Trophoblast cell (in vitro differentiated cells and primary cell): ENCODE measurements at regions not wholly inside any gene's neighbourhood (a gene's known extent, or its start where the extent isn't known, plus 50 kb on each side); places are given as distances from the start of the nearest gene placed in this dataset.
A peak's percentile ranks its signal among the peaks of the same experiment; 100 is the strongest.

Experiments
- DNase-seq, 2 donors: peaks; one replicate each; pipeline ENCODE4 v3.0.0-alpha.2; 2016
- H2AFZ ChIP-seq: 2 replicates; pipeline ENCODE4 v1.6.1; 2013; ENCODE audit warnings: low read length, moderate library complexity, mild to moderate bottlenecking; ENCODE audit not compliant: insufficient read depth, poor library complexity
- H2AK5ac ChIP-seq: 2 replicates; pipeline ENCODE4 v1.6.1; 2013; ENCODE audit warnings: mild to moderate bottlenecking, low read length
- H2BK120ac ChIP-seq: 2 replicates; pipeline ENCODE4 v1.6.1; 2013; ENCODE audit warnings: low read length, mild to moderate bottlenecking, moderate library complexity; ENCODE audit not compliant: insufficient read depth, poor library complexity
- H2BK12ac ChIP-seq: 2 replicates; pipeline ENCODE4 v1.6.1; 2013; ENCODE audit warnings: mild to moderate bottlenecking, low read length, moderate library complexity
- H2BK5ac ChIP-seq: 2 replicates; pipeline ENCODE4 v1.6.1; 2013; ENCODE audit warnings: low read length, low read depth, moderate library complexity, mild to moderate bottlenecking; ENCODE audit not compliant: poor library complexity
- H3K14ac ChIP-seq: 2 replicates; pipeline ENCODE4 v1.6.1; 2013; ENCODE audit warnings: mild to moderate bottlenecking, low read length
- H3K18ac ChIP-seq: 2 replicates; pipeline ENCODE4 v1.6.1; 2013; ENCODE audit warnings: mild to moderate bottlenecking, low read length
- H3K23ac ChIP-seq: 2 replicates; pipeline ENCODE4 v1.6.1; 2013; ENCODE audit warnings: low read length
- H3K27ac ChIP-seq: 2 replicates; pipeline ENCODE4 v1.5.1; 2013; ENCODE audit warnings: low read depth, mild to moderate bottlenecking, inconsistent platforms, low read length, moderate library complexity
- H3K27me3 ChIP-seq: 2 replicates; pipeline ENCODE4 v1.6.1; 2013; ENCODE audit warnings: inconsistent platforms, mild to moderate bottlenecking, low read length, moderate library complexity; ENCODE audit not compliant: insufficient read depth
- H3K36me3 ChIP-seq, 2 experiments: 1 replicate in 1 of 2; 2 replicates in 1 of 2; pipeline ENCODE4 v1.6.1; 2013; ENCODE audit warnings: low read length in 2 of 2, mild to moderate bottlenecking in 2 of 2, moderate library complexity in 1 of 2; ENCODE audit not compliant: insufficient read depth in 2 of 2, control insufficient read depth in 1 of 2
- H3K4ac ChIP-seq: 2 replicates; pipeline ENCODE4 v1.6.1; 2013; ENCODE audit warnings: low read depth, mild to moderate bottlenecking, low read length, moderate library complexity
- H3K4me1 ChIP-seq, 2 experiments: 1 replicate in 1 of 2; 2 replicates in 1 of 2; pipeline ENCODE4 v1.6.1; 2013; ENCODE audit warnings: low read length in 2 of 2, mild to moderate bottlenecking in 2 of 2, moderate library complexity in 1 of 2; ENCODE audit not compliant: insufficient read depth in 2 of 2, control insufficient read depth in 1 of 2
- H3K4me2 ChIP-seq: 2 replicates; pipeline ENCODE4 v1.6.1; 2013; ENCODE audit warnings: inconsistent platforms, mild to moderate bottlenecking, low read length, moderate library complexity
- H3K4me3 ChIP-seq: 2 replicates; pipeline ENCODE4 v1.5.1; 2013; ENCODE audit warnings: mild to moderate bottlenecking, low read depth, low read length, inconsistent platforms
- H3K79me1 ChIP-seq: one replicate; pipeline ENCODE4 v1.6.1; 2013; ENCODE audit warnings: low read length
- H3K79me2 ChIP-seq: 2 replicates; pipeline ENCODE4 v1.6.1; 2013; ENCODE audit warnings: low read length, mild to moderate bottlenecking; ENCODE audit not compliant: control insufficient read depth, insufficient read depth, poor library complexity
- H3K9ac ChIP-seq: 2 replicates; pipeline ENCODE4 v1.6.1; 2013; ENCODE audit warnings: mild to moderate bottlenecking, low read length
- H3K9me3 ChIP-seq: 2 replicates; pipeline ENCODE4 v1.6.1; 2013; ENCODE audit warnings: low read depth, mild to moderate bottlenecking, control low read depth, inconsistent platforms, low read length; ENCODE audit not compliant: insufficient read depth
- H4K12ac ChIP-seq: 2 replicates; pipeline ENCODE4 v1.6.1; 2013; ENCODE audit warnings: low read depth, mild to moderate bottlenecking, low read length, moderate library complexity
- H4K8ac ChIP-seq: 2 replicates; pipeline ENCODE4 v1.6.1; 2013; ENCODE audit warnings: low read depth, mild to moderate bottlenecking, low read length, moderate library complexity
- H4K91ac ChIP-seq: one replicate; pipeline ENCODE4 v1.6.1; 2013; ENCODE audit warnings: low read depth, mild to moderate bottlenecking, low read length, moderate library complexity
- WGBS: extraction: QIAGEN DNeasy Blood & Tissue Kit; methylation state at CpG from one replicate; pipeline ENCODE4 v1.1.7; 2013; ENCODE audit warnings: missing lambda C conversion rate; ENCODE audit not compliant: insufficient read length, insufficient coverage; ENCODE audit errors: extremely low coverage; 5-methylcytosine and 5-hydroxymethylcytosine counted together

DNA sequence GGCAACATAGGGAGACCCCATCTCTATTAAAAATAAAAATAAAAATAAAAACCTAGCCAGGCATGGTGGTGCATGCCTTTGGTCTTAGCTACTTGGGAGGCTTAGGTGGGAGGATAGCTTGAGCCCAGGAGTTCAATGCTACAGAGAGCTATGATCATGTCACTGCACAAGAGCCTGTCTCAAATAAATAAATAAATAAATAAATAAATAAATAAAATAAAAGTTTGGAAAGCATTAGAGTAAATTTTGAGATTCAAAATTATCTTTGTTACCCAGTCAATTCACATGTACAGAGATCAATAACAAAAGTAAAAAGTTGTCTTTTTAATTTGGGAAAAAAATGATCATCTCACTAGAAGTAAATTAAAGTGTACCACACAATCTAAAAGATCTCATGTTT lies 255.8 kb upstream of the MYO3A start:
- H2AK5ac ChIP-seq = no peak overlapping the region
- no peak overlapping the region for H3K4ac ChIP-seq
- H3K27me3 ChIP-seq = no peaks in the 10 kb centered on the region

DNA sequence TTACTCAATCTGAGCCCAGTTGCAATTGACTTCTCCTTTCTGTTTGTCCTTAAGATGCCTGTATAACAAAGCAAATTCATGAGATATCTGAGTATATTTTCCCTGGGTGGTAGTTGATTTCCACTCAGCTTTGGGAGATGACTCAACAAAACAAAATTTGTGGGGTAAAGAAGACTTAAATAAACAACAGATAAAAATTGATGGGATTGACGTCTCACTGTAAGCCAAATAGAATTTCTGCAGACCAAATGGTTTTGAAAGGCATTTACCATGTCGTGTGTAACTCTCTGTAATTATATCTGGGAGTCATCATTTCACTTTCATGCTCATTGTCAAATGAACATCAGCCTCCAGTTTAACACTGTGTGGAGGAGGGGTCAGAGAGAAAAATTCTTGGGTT lies 255.4 kb upstream of the MYO3A start:
- no CpG with 5 or more reads among the region's 2 CpGs for WGBS
- H3K79me1 ChIP-seq = no peaks in the 10 kb centered on the region
- no peak overlapping the region for H3K4ac ChIP-seq
- H3K14ac ChIP-seq = no peak overlapping the region
- peaks cover 2% of the 10 kb centered on the region for H3K9me3 ChIP-seq
- H3K27ac ChIP-seq = no peak overlapping the region
- no peak overlapping the region for H4K91ac ChIP-seq
- no peak overlapping the region for H3K4me3 ChIP-seq
- H4K8ac ChIP-seq = no peak overlapping the region
- H2BK5ac ChIP-seq = no peak overlapping the region
- H4K12ac ChIP-seq = no peak overlapping the region
- no peak overlapping the region for H3K4me2 ChIP-seq
- no peak overlapping the region for H2AFZ ChIP-seq
- no peaks in the 10 kb centered on the region for H3K27me3 ChIP-seq
- no peaks in the 10 kb centered on the region for H3K36me3 ChIP-seq
- H3K4me1 ChIP-seq = no peaks in the 10 kb centered on the region
- H3K23ac ChIP-seq = no peak overlapping the region
- H2AK5ac ChIP-seq = no peak overlapping the region
- no peaks in the 10 kb centered on the region for H3K79me2 ChIP-seq
- H3K9ac ChIP-seq = no peak overlapping the region
- no peak overlapping the region for H2BK120ac ChIP-seq
- H3K18ac ChIP-seq = no peak overlapping the region
- no peak overlapping the region for H2BK12ac ChIP-seq
- no peak for DNase-seq

More for the DNA sequence above, 255.8 kb upstream of the MYO3A start:
- H3K79me1 ChIP-seq = no peaks in the 10 kb centered on the region
- H3K79me2 ChIP-seq = no peaks in the 10 kb centered on the region
- H3K27ac ChIP-seq = no peak overlapping the region
- H2AFZ ChIP-seq = no peak overlapping the region
- H2BK12ac ChIP-seq = no peak overlapping the region
- H3K9ac ChIP-seq = no peak overlapping the region
- H3K23ac ChIP-seq = no peak overlapping the region
- no peak overlapping the region for H4K91ac ChIP-seq
- no peak for DNase-seq
- no peak overlapping the region for H2BK120ac ChIP-seq
- no peak overlapping the region for H3K18ac ChIP-seq
- peaks cover 2% of the 10 kb centered on the region for H3K9me3 ChIP-seq
- no peaks in the 10 kb centered on the region for H3K36me3 ChIP-seq
- no peak overlapping the region for H3K14ac ChIP-seq
- no peak overlapping the region for H4K12ac ChIP-seq
- H3K4me3 ChIP-seq = no peak overlapping the region
- no peak overlapping the region for H2BK5ac ChIP-seq
- H3K4me1 ChIP-seq = no peaks in the 10 kb centered on the region
- no peak overlapping the region for H3K4me2 ChIP-seq
- H4K8ac ChIP-seq = no peak overlapping the region

DNA sequence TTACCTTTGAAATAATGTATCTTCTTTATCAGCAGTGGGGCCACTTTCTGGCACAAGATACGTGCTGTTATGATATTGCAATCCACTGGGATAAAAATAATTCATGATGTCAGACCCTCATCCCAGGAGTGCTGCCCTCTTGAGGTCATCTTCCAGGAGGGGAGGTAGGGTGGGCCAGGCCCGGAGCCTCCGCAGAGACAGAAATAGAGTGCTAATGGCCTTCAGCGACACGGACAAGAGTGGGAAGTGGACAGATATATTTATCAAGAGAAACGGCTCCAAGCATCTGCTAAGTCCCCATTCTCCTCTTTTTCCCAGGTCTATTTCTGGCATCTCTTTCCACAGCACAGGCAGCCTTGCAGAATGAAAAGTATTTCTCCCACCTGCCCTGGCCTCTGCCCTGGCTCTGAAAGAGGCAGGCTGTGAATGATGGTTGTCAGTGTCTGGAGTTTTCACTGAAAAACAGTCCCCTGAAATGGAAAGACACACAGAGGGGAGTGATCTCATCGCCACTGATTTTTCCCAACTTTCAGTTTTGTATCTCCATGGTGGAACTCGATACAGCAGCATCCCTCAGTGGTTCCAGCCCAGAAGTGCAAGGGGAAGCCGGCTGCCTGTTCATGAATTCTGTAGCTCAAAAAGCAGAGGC lies 251.7 kb upstream of the MYO3A start:
- Histone ChIP-seq H3K9me3 (no peaks in the 10 kb centered on the region), H3K18ac (no peak overlapping the region), H3K4me2 (no peak overlapping the region), H3K23ac (no peak overlapping the region), H3K4me3 (no peak overlapping the region), H3K9ac (no peak overlapping the region), H2AFZ (no peak overlapping the region), H4K12ac (no peak overlapping the region), H3K79me1 (no peaks in the 10 kb centered on the region), H4K91ac (no peak overlapping the region), H2BK12ac (no peak overlapping the region), H2BK5ac (no peak overlapping the region), H3K4me1 (no peaks in the 10 kb centered on the region), H3K36me3 (no peaks in the 10 kb centered on the region), H3K79me2 (no peaks in the 10 kb centered on the region), H3K14ac (no peak overlapping the region), H2BK120ac (no peak overlapping the region), H3K27ac (no peak overlapping the region), H2AK5ac (no peak overlapping the region), H3K4ac (no peak overlapping the region), H4K8ac (no peak overlapping the region), H3K27me3 (no peaks in the 10 kb centered on the region)
- no CpG with 5 or more reads among the region's 9 CpGs for WGBS
- DNase-seq = peak in 1 of 2 donors; percentile 23

DNA sequence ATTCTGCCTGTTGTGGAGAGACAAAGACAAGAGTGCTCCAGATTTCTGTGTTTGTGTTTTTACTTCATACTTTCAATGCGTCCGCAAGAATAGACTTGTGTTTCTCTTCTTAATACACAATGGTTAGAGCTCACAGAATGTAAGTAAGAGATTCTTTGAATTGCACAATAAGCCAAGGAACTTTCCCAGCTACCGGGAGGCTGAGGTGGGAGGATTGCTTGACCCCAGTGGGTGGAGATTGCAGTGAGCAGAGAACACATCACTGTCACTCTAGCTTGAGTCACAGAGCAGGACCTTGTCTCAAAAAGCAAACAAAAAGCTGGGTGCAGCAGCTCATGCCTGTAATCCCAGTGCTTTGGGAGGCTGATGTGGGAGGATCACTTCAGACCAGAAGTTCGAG lies 250.7 kb upstream of the MYO3A start:
- Histone ChIP-seq H3K9ac (no peak overlapping the region), H3K79me1 (no peaks in the 10 kb centered on the region), H3K79me2 (no peaks in the 10 kb centered on the region), H2AFZ (no peak overlapping the region), H4K91ac (no peak overlapping the region), H3K36me3 (no peaks in the 10 kb centered on the region), H2BK12ac (no peak overlapping the region), H2AK5ac (no peak overlapping the region), H3K27ac (no peak overlapping the region), H3K18ac (no peak overlapping the region), H4K8ac (no peak overlapping the region), H3K4ac (no peak overlapping the region), H2BK120ac (no peak overlapping the region), H3K4me2 (no peak overlapping the region), H3K9me3 (no peaks in the 10 kb centered on the region), H3K23ac (no peak overlapping the region), H2BK5ac (no peak overlapping the region), H3K27me3 (no peaks in the 10 kb centered on the region), H3K4me3 (no peak overlapping the region), H3K14ac (no peak overlapping the region), H4K12ac (no peak overlapping the region), H3K4me1 (no peaks in the 10 kb centered on the region)
- WGBS = no CpG with 5 or more reads among the region's 4 CpGs
- no peak for DNase-seq
